ENCODE measurements at regions not wholly inside any gene's neighbourhood (a gene's known extent, or its start where the extent isn't known, plus 50 kb on each side); places are given as distances from the start of the nearest gene placed in this dataset.

DNA sequence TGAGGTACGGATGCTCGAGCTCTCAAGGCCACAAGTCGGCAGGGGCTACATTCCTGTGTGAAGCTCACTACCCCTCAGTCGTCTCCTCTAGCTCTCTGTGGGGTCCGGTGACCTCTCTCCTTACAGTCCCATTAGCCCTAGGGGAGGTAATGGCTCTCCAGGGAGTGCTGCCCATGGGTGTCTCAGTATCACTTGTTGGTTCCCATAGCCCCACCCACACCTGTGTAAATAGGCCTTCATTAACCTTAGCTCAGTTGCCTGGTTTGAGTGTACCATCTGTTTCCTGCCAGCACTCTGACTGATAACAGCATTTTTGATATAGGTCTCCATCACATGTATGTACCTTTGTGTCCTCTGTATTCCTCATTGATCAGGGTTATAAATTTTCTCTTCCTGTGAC, 133.2 kb upstream of the KCNJ15 start:
- Histone ChIP-seq H3K9me3 (ENCODE audit: control insufficient read depth, low read depth, low read length) (no peaks in the 10 kb centered on the region), H3K9ac (ENCODE audit: control insufficient read depth, extremely low read depth, insufficient read depth, low read length) (no peak overlapping the region), H3K36me3 (ENCODE audit: control insufficient read depth in 2 of 2, extremely low read depth in 1 of 2, insufficient read depth in 2 of 2, low read length in 2 of 2) (no peaks in the 10 kb centered on the region), H3K9me1 (ENCODE audit: control insufficient read depth, extremely low read depth, insufficient read depth, low read length) (no peaks in the 10 kb centered on the region), H2AFZ (ENCODE audit: control insufficient read depth, low read length) (no peak overlapping the region), H4K20me1 (ENCODE audit: control insufficient read depth, extremely low read depth, insufficient read depth, low read length) (no peaks in the 10 kb centered on the region), H3K27me3 (ENCODE audit: control insufficient read depth, extremely low read depth, insufficient read depth, low read length) (no peaks in the 10 kb centered on the region), H3K4me2 (ENCODE audit: control insufficient read depth, extremely low read depth, insufficient read depth, low read depth, low read length) (no peak overlapping the region), H3K27ac (ENCODE audit: control insufficient read depth, insufficient read depth, low read length) (no peak overlapping the region), H3K4me3 (ENCODE audit: control insufficient read depth in 2 of 3, extremely low read depth in 1 of 3, insufficient read depth in 2 of 3, low read depth in 1 of 3, low read length in 3 of 3) (no peak overlapping the region), H3K4me1 (ENCODE audit: control insufficient read depth, extremely low read depth, insufficient read depth, low read length) (no peaks in the 10 kb centered on the region), H3K79me2 (ENCODE audit: control insufficient read depth, insufficient read depth, low read length) (no peaks in the 10 kb centered on the region)
- TF ChIP-seq, protein P1, sequence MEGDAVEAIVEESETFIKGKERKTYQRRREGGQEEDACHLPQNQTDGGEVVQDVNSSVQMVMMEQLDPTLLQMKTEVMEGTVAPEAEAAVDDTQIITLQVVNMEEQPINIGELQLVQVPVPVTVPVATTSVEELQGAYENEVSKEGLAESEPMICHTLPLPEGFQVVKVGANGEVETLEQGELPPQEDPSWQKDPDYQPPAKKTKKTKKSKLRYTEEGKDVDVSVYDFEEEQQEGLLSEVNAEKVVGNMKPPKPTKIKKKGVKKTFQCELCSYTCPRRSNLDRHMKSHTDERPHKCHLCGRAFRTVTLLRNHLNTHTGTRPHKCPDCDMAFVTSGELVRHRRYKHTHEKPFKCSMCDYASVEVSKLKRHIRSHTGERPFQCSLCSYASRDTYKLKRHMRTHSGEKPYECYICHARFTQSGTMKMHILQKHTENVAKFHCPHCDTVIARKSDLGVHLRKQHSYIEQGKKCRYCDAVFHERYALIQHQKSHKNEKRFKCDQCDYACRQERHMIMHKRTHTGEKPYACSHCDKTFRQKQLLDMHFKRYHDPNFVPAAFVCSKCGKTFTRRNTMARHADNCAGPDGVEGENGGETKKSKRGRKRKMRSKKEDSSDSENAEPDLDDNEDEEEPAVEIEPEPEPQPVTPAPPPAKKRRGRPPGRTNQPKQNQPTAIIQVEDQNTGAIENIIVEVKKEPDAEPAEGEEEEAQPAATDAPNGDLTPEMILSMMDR (optimal IDR thresholded peaks at IDR 0.05 in 1 of 3, IDR thresholded peaks at IDR 0.05 in 1 of 3, conservative IDR thresholded peaks at IDR 0.05 in 1 of 3; ENCODE audit: extremely low read depth in 1 of 3, insufficient read depth in 2 of 3, low read length in 3 of 3), result no peak
- no peak for TF ChIP-seq EZH2 (IDR thresholded peaks at IDR 0.05; ENCODE audit: low read length)
- DNase-seq (ENCODE audit: low read depth, low spot score) (no peak), FAIRE-seq (no peak)
- dilution Hi-C loops (cut with MboI; ENCODE audit: extremely low pct_ligation_motif_present, low sequenced_read_pairs), result no loop called here

DNA sequence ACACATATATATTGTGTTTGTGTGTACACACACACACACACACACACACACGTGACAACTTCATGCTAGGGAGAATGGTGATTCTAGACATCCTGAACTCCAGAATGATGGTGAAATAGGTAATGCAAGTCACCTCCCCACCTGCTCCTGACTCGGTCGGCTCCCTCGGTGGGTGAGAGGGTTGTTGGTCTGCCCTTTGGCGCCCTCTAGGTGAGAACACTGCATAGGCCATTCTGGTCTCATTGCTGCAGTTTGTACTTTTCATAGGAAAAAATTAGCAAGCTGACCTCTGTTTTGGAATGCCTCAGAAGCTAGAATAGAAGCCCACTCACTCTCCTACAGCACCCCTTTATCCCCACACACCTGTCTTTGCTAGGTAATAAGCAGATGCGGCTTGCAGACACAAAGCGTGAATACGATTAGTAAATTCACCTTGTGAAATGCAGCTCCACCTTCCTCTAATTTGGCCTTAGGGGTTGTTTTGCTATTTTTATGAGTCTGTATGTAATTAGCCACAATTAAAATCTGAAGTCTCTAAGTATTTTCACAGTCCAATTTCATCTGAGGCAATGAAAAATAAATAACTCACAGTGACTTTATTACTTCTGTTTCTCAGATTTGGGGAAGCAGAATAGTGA, 130.0 kb upstream of the KCNJ15 start:
- Histone ChIP-seq H3K9me3 (ENCODE audit: control insufficient read depth, low read depth, low read length) (no peaks in the 10 kb centered on the region), H3K27ac (ENCODE audit: control insufficient read depth, insufficient read depth, low read length) (no peak overlapping the region), H3K4me2 (ENCODE audit: control insufficient read depth, extremely low read depth, insufficient read depth, low read depth, low read length) (no peak overlapping the region), H4K20me1 (ENCODE audit: control insufficient read depth, extremely low read depth, insufficient read depth, low read length) (no peaks in the 10 kb centered on the region), H3K4me1 (ENCODE audit: control insufficient read depth, extremely low read depth, insufficient read depth, low read length) (no peaks in the 10 kb centered on the region), H3K4me3 (ENCODE audit: control insufficient read depth in 2 of 3, extremely low read depth in 1 of 3, insufficient read depth in 2 of 3, low read depth in 1 of 3, low read length in 3 of 3) (no peak overlapping the region), H2AFZ (ENCODE audit: control insufficient read depth, low read length) (no peak overlapping the region), H3K9me1 (ENCODE audit: control insufficient read depth, extremely low read depth, insufficient read depth, low read length) (no peaks in the 10 kb centered on the region), H3K27me3 (ENCODE audit: control insufficient read depth, extremely low read depth, insufficient read depth, low read length) (peaks cover 11% of the 10 kb centered on the region), H3K9ac (ENCODE audit: control insufficient read depth, extremely low read depth, insufficient read depth, low read length) (no peak overlapping the region), H3K79me2 (ENCODE audit: control insufficient read depth, insufficient read depth, low read length) (no peaks in the 10 kb centered on the region), H3K36me3 (ENCODE audit: control insufficient read depth in 2 of 2, extremely low read depth in 1 of 2, insufficient read depth in 2 of 2, low read length in 2 of 2) (no peaks in the 10 kb centered on the region)
- DNase-seq (ENCODE audit: low read depth, low spot score) (no peak), FAIRE-seq (no peak)
- dilution Hi-C loops (cut with MboI; ENCODE audit: extremely low pct_ligation_motif_present, low sequenced_read_pairs), result loop anchor here (25.0 kb wide), 1 partner anchor 389 kb away; no protein-coding TSS in a partner anchor
- TF ChIP-seq, protein P1 (optimal IDR thresholded peaks at IDR 0.05 in 1 of 3, IDR thresholded peaks at IDR 0.05 in 1 of 3, conservative IDR thresholded peaks at IDR 0.05 in 1 of 3; ENCODE audit: extremely low read depth in 1 of 3, insufficient read depth in 2 of 3, low read length in 3 of 3), result peak; percentile 91 to 92 (median 92)
- no peak for TF ChIP-seq EZH2 (IDR thresholded peaks at IDR 0.05; ENCODE audit: low read length)

All from keratinocyte (primary cell).